Activated naive CD4-positive, alpha-beta T cell treated with Interleukin-2 at 50 U/mL for 16 hours (primary cell): ENCODE measurements at regions not wholly inside any gene's neighbourhood (a gene's known extent, or its start where the extent isn't known, plus 50 kb on each side); places are given as distances from the start of the nearest gene placed in this dataset.
"Not testable (repeated sequence)": the region's sequence is repeated elsewhere in the genome, so short reads cannot be mapped to it uniquely, and the experiment has no call there.

Experiments used
- DNase-seq: peaks from one replicate; pipeline ENCODE4 v3.0.0-alpha.2; 2020

GRCh38 chr3:106276151-106276550, 407.3 kb upstream of the CBLB start:
- no peak for DNase-seq

GRCh38 chr3:106276755-106277612, 408.2 kb upstream of the CBLB start:
- no peak for DNase-seq

GRCh38 chr3:106277731-106278130, 408.9 kb upstream of the CBLB start:
- no peak for DNase-seq

- DNase-seq: no peak
Observed at GRCh38 chr3:106281221-106281620, 412.4 kb upstream of the CBLB start.

GRCh38 chr3:106282943-106283342, 414.1 kb upstream of the CBLB start:
- no peak for DNase-seq

- no peak for DNase-seq
Observed at GRCh38 chr3:106288781-106289180, 420.0 kb upstream of the CBLB start.

- DNase-seq: no peak
Observed at GRCh38 chr3:106290304-106290997, 421.6 kb upstream of the CBLB start.

- no peak for DNase-seq
Observed at GRCh38 chr3:106293161-106293560, 424.3 kb upstream of the CBLB start.

GRCh38 chr3:106294121-106294520, 425.3 kb upstream of the CBLB start:
- no peak for DNase-seq

GRCh38 chr3:106296062-106296461, 427.2 kb upstream of the CBLB start:
- no peak for DNase-seq

- DNase-seq: no peak
Observed at GRCh38 chr3:106299300-106300098, 430.7 kb upstream of the CBLB start.

- no peak for DNase-seq
Observed at GRCh38 chr3:106302451-106303221, 433.8 kb upstream of the CBLB start.

GRCh38 chr3:106303766-106304165, 435.0 kb upstream of the CBLB start:
- no peak for DNase-seq

- DNase-seq: no peak
Observed at GRCh38 chr3:106305127-106305526, 436.3 kb upstream of the CBLB start.

- no peak for DNase-seq
Observed at GRCh38 chr3:106305882-106306435, 437.1 kb upstream of the CBLB start.

GRCh38 chr3:106309274-106309673, 440.5 kb upstream of the CBLB start:
- no peak for DNase-seq

- DNase-seq: not testable (repeated sequence)
Observed at GRCh38 chr3:106309798-106310197, 441.0 kb upstream of the CBLB start.

- DNase-seq: no peak
Observed at GRCh38 chr3:106317141-106318055, 448.6 kb upstream of the CBLB start.

GRCh38 chr3:106321438-106321837, 452.6 kb upstream of the CBLB start:
- not testable (repeated sequence) for DNase-seq

GRCh38 chr3:106323586-106323985, 454.8 kb upstream of the CBLB start:
- no peak for DNase-seq
